ENCODE measurements at regions not wholly inside any gene's neighbourhood (a gene's known extent, or its start where the extent isn't known, plus 50 kb on each side); places are given as distances from the start of the nearest gene placed in this dataset.

- no peak for TF ChIP-seq CTCF (IDR thresholded peaks at IDR 0.05)
- TF ChIP-seq ZFX (IDR thresholded peaks at IDR 0.05; ENCODE audit: borderline replicate concordance): no peak
Observed at GRCh38 chr1:239233626-239234025, 152.7 kb upstream of the CHRM3 start.

Measured in 22Rv1 (cell line).